Small intestine (tissue), 7 donors: ENCODE measurements at regions not wholly inside any gene's neighbourhood (a gene's known extent, or its start where the extent isn't known, plus 50 kb on each side); places are given as distances from the start of the nearest gene placed in this dataset.

Source experiments
- DNase-seq, 2 donors: peaks; one replicate each; pipeline versions ENCODE4 v3.0.0 to v3.0.0-alpha.2; 2013
- FAIRE-seq: peaks from 2 replicates; lab custom pipeline; 2012; peaks lifted over from hg19 to GRCh38; lab: Jason Lieb, UNC
- H3K27ac ChIP-seq, 3 donors: one replicate each; pipeline ENCODE4 v1.5.1; 2013; ENCODE audit warnings: low read length in 2 of 3, mild to moderate bottlenecking in 2 of 3, control low read depth in 1 of 3, inconsistent platforms in 1 of 3, low read depth in 1 of 3, moderate library complexity in 1 of 3
- H3K27me3 ChIP-seq, 3 donors: one replicate each; pipeline ENCODE4 v1.6.1; 2013; ENCODE audit warnings: low read length in 3 of 3, inconsistent platforms in 1 of 3; ENCODE audit not compliant: control insufficient read depth in 3 of 3, insufficient read depth in 3 of 3
- H3K36me3 ChIP-seq, 3 donors: one replicate each; pipeline ENCODE4 v1.6.1; 2013; ENCODE audit warnings: low read length in 3 of 3, inconsistent platforms in 1 of 3, low read depth in 1 of 3, mild to moderate bottlenecking in 1 of 3, moderate library complexity in 1 of 3; ENCODE audit not compliant: control insufficient read depth in 3 of 3, insufficient read depth in 2 of 3
- H3K4me1 ChIP-seq, 3 donors: one replicate each; pipeline ENCODE4 v1.6.1; 2013; ENCODE audit warnings: low read length in 2 of 3, inconsistent platforms in 1 of 3, low read depth in 1 of 3, mild to moderate bottlenecking in 1 of 3, moderate library complexity in 1 of 3; ENCODE audit not compliant: control insufficient read depth in 3 of 3, insufficient read depth in 2 of 3
- H3K4me3 ChIP-seq, 3 donors: one replicate each; pipeline ENCODE4 v1.5.1; 2013; ENCODE audit warnings: low read length in 3 of 3, control low read depth in 1 of 3, inconsistent platforms in 1 of 3, low read depth in 1 of 3, mild to moderate bottlenecking in 1 of 3, moderate library complexity in 1 of 3
- H3K9me3 ChIP-seq, 2 donors: one replicate each; pipeline ENCODE4 v1.6.1; 2013; ENCODE audit warnings: low read depth in 1 of 2, low read length in 1 of 2; ENCODE audit not compliant: control insufficient read depth in 2 of 2, insufficient read depth in 1 of 2
- WGBS, 3 donors: extraction: QIAGEN DNeasy Blood & Tissue Kit; methylation state at CpG; one replicate each; pipeline ENCODE4 v1.1.7; 2013; 5-methylcytosine and 5-hydroxymethylcytosine counted together
- donor health status: healthy with polysubstance abuse.
- donor health status: control.
- donor health status: control.
- donor health status: Bipolar disorder and iron deficiency.
- donor health status: healthy.

- peaks cover 0 to 1% (median 0%) of the 10 kb centered on the region in 3 donors for H3K27me3 ChIP-seq
- H3K27ac ChIP-seq = no peak overlapping the region
- no peaks in the 10 kb centered on the region for H3K36me3 ChIP-seq
- FAIRE-seq = no peak
- DNase-seq = no peak
- no peak overlapping the region for H3K4me3 ChIP-seq
- no peaks in the 10 kb centered on the region for H3K4me1 ChIP-seq
- H3K9me3 ChIP-seq = peaks cover 0 to 7% of the 10 kb centered on the region in 2 donors
- 53 to 68% (median 65%) methylated on average over 2 of the region's 2 CpGs for WGBS, 3 donors
These were observed 481.4 kb downstream of the AGTPBP1 start for GRCh38 chr9:85260275-85260845.

GRCh38 chr9:85258823-85259370 is 482.9 kb downstream of the AGTPBP1 start:
- Histone ChIP-seq H3K27me3 (peaks cover 0 to 1% (median 0%) of the 10 kb centered on the region in 3 donors), H3K4me1 (no peaks in the 10 kb centered on the region), H3K4me3 (no peak overlapping the region), H3K27ac (no peak overlapping the region), H3K9me3 (peaks cover 0 to 7% of the 10 kb centered on the region in 2 donors), H3K36me3 (no peaks in the 10 kb centered on the region)
- no peak for FAIRE-seq
- WGBS, 3 donors = 39 to 44% (median 41%) methylated on average over 10 of the region's 10 CpGs
- peak; percentile 5 to 38 for DNase-seq

- DNase-seq (no peak), FAIRE-seq (no peak)
- peaks cover 0 to 7% of the 10 kb centered on the region in 2 donors for H3K9me3 ChIP-seq
- H3K4me3 ChIP-seq = no peak overlapping the region
- H3K27ac ChIP-seq = no peak overlapping the region
- H3K4me1 ChIP-seq = no peaks in the 10 kb centered on the region
- WGBS, 3 donors = 57 to 72% (median 67%) methylated on average over 7 of the region's 7 CpGs
- no peaks in the 10 kb centered on the region for H3K36me3 ChIP-seq
- H3K27me3 ChIP-seq = peaks cover 0 to 1% (median 0%) of the 10 kb centered on the region in 3 donors
These were observed 483.5 kb downstream of the AGTPBP1 start for GRCh38 chr9:85258236-85258635.

GRCh38 chr9:85249313-85249621 is 492.5 kb downstream of the AGTPBP1 start:
- 85 to 90% (median 88%) methylated on average over 5 of the region's 5 CpGs for WGBS, 3 donors
- H3K27me3 ChIP-seq = no peaks in the 10 kb centered on the region
- no peaks in the 10 kb centered on the region for H3K36me3 ChIP-seq
- no peak overlapping the region for H3K27ac ChIP-seq
- DNase-seq = no peak
- no peak for FAIRE-seq
- no peaks in the 10 kb centered on the region for H3K9me3 ChIP-seq
- H3K4me3 ChIP-seq = no peak overlapping the region
- H3K4me1 ChIP-seq = no peaks in the 10 kb centered on the region

- FAIRE-seq (no peak), DNase-seq (no peak)
- Histone ChIP-seq H3K27me3 (no peaks in the 10 kb centered on the region), H3K4me1 (no peaks in the 10 kb centered on the region), H3K9me3 (no peaks in the 10 kb centered on the region), H3K27ac (no peak overlapping the region), H3K36me3 (no peaks in the 10 kb centered on the region), H3K4me3 (no peak overlapping the region)
- WGBS, 3 donors = 78 to 84% (median 79%) methylated on average over 2 of the region's 2 CpGs
These were observed 493.0 kb downstream of the AGTPBP1 start for GRCh38 chr9:85248514-85249312.

GRCh38 chr9:85246541-85246940 is 495.2 kb downstream of the AGTPBP1 start:
- DNase-seq (no peak), FAIRE-seq (no peak)
- H3K27ac ChIP-seq = no peak overlapping the region
- no peaks in the 10 kb centered on the region for H3K27me3 ChIP-seq
- 66 to 72% (median 70%) methylated on average over 7 of the region's 7 CpGs for WGBS, 3 donors
- no peaks in the 10 kb centered on the region for H3K9me3 ChIP-seq
- no peaks in the 10 kb centered on the region for H3K4me1 ChIP-seq
- H3K4me3 ChIP-seq = no peak overlapping the region
- no peaks in the 10 kb centered on the region for H3K36me3 ChIP-seq

GRCh38 chr9:85244856-85245255 is 496.9 kb downstream of the AGTPBP1 start:
- 61 to 79% (median 76%) methylated on average over 5 of the region's 5 CpGs for WGBS, 3 donors
- H3K36me3 ChIP-seq = no peaks in the 10 kb centered on the region
- H3K27me3 ChIP-seq = no peaks in the 10 kb centered on the region
- no peaks in the 10 kb centered on the region for H3K9me3 ChIP-seq
- FAIRE-seq (no peak), DNase-seq (no peak)
- H3K27ac ChIP-seq = no peak overlapping the region
- H3K4me3 ChIP-seq = no peak overlapping the region
- H3K4me1 ChIP-seq = no peaks in the 10 kb centered on the region

- FAIRE-seq (no peak), DNase-seq (no peak)
- Histone ChIP-seq H3K9me3 (peaks cover 0 to 3% of the 10 kb centered on the region in 2 donors), H3K27me3 (no peaks in the 10 kb centered on the region), H3K4me3 (no peak overlapping the region), H3K36me3 (no peaks in the 10 kb centered on the region), H3K4me1 (no peaks in the 10 kb centered on the region), H3K27ac (no peak overlapping the region)
- WGBS, 3 donors = 85 to 93% (median 93%) methylated on average over 3 of the region's 3 CpGs
These were observed 497.8 kb downstream of the AGTPBP1 start for GRCh38 chr9:85243977-85244376.
